GM12891 (cell line): ENCODE measurements at regions not wholly inside any gene's neighbourhood (a gene's known extent, or its start where the extent isn't known, plus 50 kb on each side); places are given as distances from the start of the nearest gene placed in this dataset.

ENCODE experiments used
- POLR2A ChIP-seq: IDR thresholded peaks from 2 replicates; pipeline ENCODE4 v1.6.1; 2011; ENCODE audit warnings: low read depth, low read length, control low read depth
- POLR2AphosphoS5 ChIP-seq: IDR thresholded peaks from 2 replicates; pipeline ENCODE4 v1.6.1; 2011; ENCODE audit warnings: low read depth, low read length, control low read depth
- POU2F2 ChIP-seq: IDR thresholded peaks from 2 replicates; pipeline ENCODE4 v1.6.1; 2011; ENCODE audit warnings: low read depth, mild to moderate bottlenecking, control low read depth, low read length, moderate library complexity
- SPI1 ChIP-seq: IDR thresholded peaks from 2 replicates; pipeline ENCODE4 v1.6.1; 2011; ENCODE audit warnings: low read depth, low read length, control low read depth
- TAF1 ChIP-seq: IDR thresholded peaks from 2 replicates; pipeline ENCODE4 v1.6.1; 2011; ENCODE audit warnings: low read depth, low read length, control low read depth

DNA sequence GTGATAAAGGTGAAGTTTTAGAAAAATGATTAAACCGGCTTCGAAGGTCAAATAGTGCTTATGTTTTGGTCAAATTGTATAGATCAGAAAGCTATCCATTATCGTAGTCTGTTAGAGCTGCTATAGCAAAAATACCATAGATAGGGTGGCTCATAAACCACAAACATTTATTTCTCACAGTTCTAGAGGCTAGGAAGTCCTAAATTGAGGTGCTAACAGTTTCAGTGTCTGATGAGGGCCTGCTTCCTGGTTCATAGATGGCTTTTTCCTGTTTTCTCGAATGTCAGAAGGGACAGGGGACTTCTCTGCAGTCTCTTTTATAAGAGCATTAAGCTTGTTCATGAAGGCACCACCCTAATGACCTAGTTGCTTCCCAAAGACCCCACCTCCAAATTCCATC, 186.6 kb upstream of the ERBB4 start:
- TF ChIP-seq SPI1 (no peak), POLR2AphosphoS5 (no peak), POLR2A (no peak), POU2F2 (no peak), TAF1 (no peak)
